Neuronal stem cell (in vitro differentiated cells): ENCODE measurements at regions not wholly inside any gene's neighbourhood (a gene's known extent, or its start where the extent isn't known, plus 50 kb on each side); places are given as distances from the start of the nearest gene placed in this dataset.

Experiments used
- DNase-seq: peaks from one replicate; pipeline ENCODE4 v3.0.0-alpha.2; 2013; ENCODE audit warnings: low spot score
- H2AFZ ChIP-seq: one replicate; pipeline ENCODE4 v1.6.1; 2013; ENCODE audit warnings: mild to moderate bottlenecking, low read length, inconsistent platforms
- H2AK5ac ChIP-seq: 2 replicates; pipeline ENCODE4 v1.6.1; 2013; ENCODE audit warnings: low read depth, mild to moderate bottlenecking, inconsistent platforms, low read length, moderate library complexity, mixed read lengths
- H2BK120ac ChIP-seq: 2 replicates; pipeline ENCODE4 v1.6.1; 2013; ENCODE audit warnings: low read depth, mild to moderate bottlenecking, inconsistent platforms, low read length, moderate library complexity, mixed read lengths
- H2BK12ac ChIP-seq: one replicate; pipeline ENCODE4 v1.6.1; 2013; ENCODE audit warnings: low read length, inconsistent platforms
- H2BK15ac ChIP-seq: 2 replicates; pipeline ENCODE4 v1.6.1; 2013; ENCODE audit warnings: mild to moderate bottlenecking, low read length, inconsistent platforms, mixed read lengths
- H2BK5ac ChIP-seq: one replicate; pipeline ENCODE4 v1.6.1; 2013; ENCODE audit warnings: inconsistent platforms, mild to moderate bottlenecking, low read length, moderate library complexity
- H3K14ac ChIP-seq: one replicate; pipeline ENCODE4 v1.6.1; 2013; ENCODE audit warnings: low read length, inconsistent platforms
- H3K18ac ChIP-seq: 2 replicates; pipeline ENCODE4 v1.6.1; 2013; ENCODE audit warnings: low read length, inconsistent platforms
- H3K23ac ChIP-seq: 2 replicates; pipeline ENCODE4 v1.6.1; 2013; ENCODE audit warnings: low read depth, mild to moderate bottlenecking, mixed read lengths, low read length, inconsistent platforms; ENCODE audit not compliant: poor library complexity
- H3K27ac ChIP-seq: replicated peaks from 3 replicates; pipeline ENCODE4 v1.5.1; 2013; ENCODE audit warnings: low read length, inconsistent platforms
- H3K27me3 ChIP-seq, 3 experiments: 2 replicates each; pipeline ENCODE4 v1.6.1; 2013; ENCODE audit warnings: low read length in 3 of 3, mild to moderate bottlenecking in 2 of 3, inconsistent platforms in 1 of 3, low read depth in 1 of 3, mixed read lengths in 1 of 3, moderate library complexity in 1 of 3; ENCODE audit not compliant: control insufficient read depth in 3 of 3, insufficient read depth in 3 of 3
- H3K36me3 ChIP-seq, 2 donors: replicated peaks in 1 of 2; 2 replicates each; pipeline ENCODE4 v1.6.1; 2013; ENCODE audit warnings: low read length in 2 of 2; ENCODE audit not compliant: control insufficient read depth in 2 of 2, insufficient read depth in 2 of 2
- H3K4ac ChIP-seq: 2 replicates; pipeline ENCODE4 v1.6.1; 2013; ENCODE audit warnings: inconsistent platforms, mild to moderate bottlenecking, low read length, moderate library complexity
- H3K4me1 ChIP-seq, 2 donors: 1 replicate in 1 of 2; 2 replicates in 1 of 2; pipeline ENCODE4 v1.6.1; 2013; ENCODE audit warnings: low read length in 2 of 2, low read depth in 1 of 2; ENCODE audit not compliant: control insufficient read depth in 2 of 2, insufficient read depth in 1 of 2
- H3K4me2 ChIP-seq: one replicate; pipeline ENCODE4 v1.6.1; 2013; ENCODE audit warnings: mild to moderate bottlenecking, low read length, inconsistent platforms; ENCODE audit not compliant: insufficient read depth, poor library complexity, severe bottlenecking
- H3K4me3 ChIP-seq, 2 donors: 2 replicates each; pipeline ENCODE4 v1.5.1; 2013; ENCODE audit warnings: low read length in 2 of 2, mild to moderate bottlenecking in 2 of 2, inconsistent platforms in 1 of 2, moderate library complexity in 1 of 2
- H3K79me1 ChIP-seq: one replicate; pipeline ENCODE4 v1.6.1; 2013; ENCODE audit warnings: low read depth, mild to moderate bottlenecking, inconsistent platforms, low read length, moderate library complexity
- H3K9ac ChIP-seq: one replicate; pipeline ENCODE4 v1.6.1; 2013; ENCODE audit warnings: mild to moderate bottlenecking, low read depth, low read length, inconsistent platforms; ENCODE audit not compliant: poor library complexity
- H3K9me3 ChIP-seq, 2 donors: replicated peaks in 1 of 2; 2 replicates each; pipeline versions ENCODE3 to v1.6.1; 2013; ENCODE audit warnings: low read length in 2 of 2, mild to moderate bottlenecking in 2 of 2, inconsistent platforms in 1 of 2, low read depth in 1 of 2, mixed read lengths in 1 of 2, moderate library complexity in 1 of 2; ENCODE audit not compliant: control insufficient read depth in 2 of 2, insufficient read depth in 1 of 2
- H4K8ac ChIP-seq: one replicate; pipeline ENCODE4 v1.6.1; 2013; ENCODE audit warnings: low read depth, mild to moderate bottlenecking, inconsistent platforms, low read length, moderate library complexity
- H4K91ac ChIP-seq: one replicate; pipeline ENCODE4 v1.6.1; 2013; ENCODE audit warnings: low read length, low read depth, mild to moderate bottlenecking, inconsistent platforms; ENCODE audit not compliant: poor library complexity
- WGBS, 2 donors: extraction: QIAGEN DNeasy Blood & Tissue Kit; methylation state at CpG; one replicate each; pipeline ENCODE4 v1.1.7; 2013; ENCODE audit warnings: missing lambda C conversion rate in 2 of 2, mixed read lengths in 1 of 2; ENCODE audit not compliant: insufficient read length in 2 of 2, insufficient replicate concordance in 1 of 2; ENCODE audit errors: extremely low coverage in 2 of 2; 5-methylcytosine and 5-hydroxymethylcytosine counted together

GRCh38 chr18:72181241-72181764 is 362.8 kb downstream of the CBLN2 start:
- H3K79me1 ChIP-seq: no peaks in the 10 kb centered on the region
- no peak overlapping the region for H3K18ac ChIP-seq
- no peak overlapping the region for H3K4me2 ChIP-seq
- H2AK5ac ChIP-seq: no peak overlapping the region
- H2BK15ac ChIP-seq: no peak overlapping the region
- H3K4me1 ChIP-seq: no peaks in the 10 kb centered on the region
- H2BK12ac ChIP-seq: no peak overlapping the region
- no CpG with 5 or more reads among the region's 4 CpGs for WGBS, 2 donors
- H3K9ac ChIP-seq: no peak overlapping the region
- H3K4ac ChIP-seq: no peak overlapping the region
- no peak overlapping the region for H3K4me3 ChIP-seq
- no peak overlapping the region for H2BK5ac ChIP-seq
- no peak for DNase-seq
- no peaks in the 10 kb centered on the region for H3K36me3 ChIP-seq
- peaks cover 4 to 5% of the 10 kb centered on the region in 2 donors for H3K9me3 ChIP-seq
- H4K8ac ChIP-seq: no peak overlapping the region
- no peaks in the 10 kb centered on the region for H3K27me3 ChIP-seq
- H2AFZ ChIP-seq: no peak overlapping the region
- no peak overlapping the region for H4K91ac ChIP-seq
- no peak overlapping the region for H3K23ac ChIP-seq
- H3K27ac ChIP-seq: no peak overlapping the region
- no peak overlapping the region for H3K14ac ChIP-seq
- no peak overlapping the region for H2BK120ac ChIP-seq

DNA sequence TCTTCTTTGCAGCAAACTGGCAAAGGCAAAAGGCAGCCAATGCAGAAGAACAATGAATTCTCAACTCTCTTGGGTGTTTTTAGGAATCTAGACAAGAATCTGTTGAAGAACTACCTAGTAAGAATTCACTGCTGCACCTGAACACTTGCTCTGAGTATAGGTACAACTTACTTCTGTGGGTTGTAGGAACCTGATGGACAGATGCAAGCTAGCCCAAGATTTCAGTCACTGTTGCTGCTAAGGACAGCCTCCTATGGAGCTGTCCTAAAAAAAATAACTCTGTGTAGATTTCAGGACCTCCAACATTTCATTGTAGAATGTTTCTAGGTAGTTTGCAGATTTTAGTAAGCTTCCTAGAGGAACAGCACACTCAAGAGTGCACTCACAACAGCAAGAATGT is 363.5 kb downstream of the CBLN2 start:
- H3K4ac ChIP-seq: no peak overlapping the region
- no peak overlapping the region for H4K8ac ChIP-seq
- no peak overlapping the region for H2BK5ac ChIP-seq
- no peak overlapping the region for H3K18ac ChIP-seq
- no peak overlapping the region for H4K91ac ChIP-seq
- no peaks in the 10 kb centered on the region for H3K79me1 ChIP-seq
- peaks cover 4 to 5% of the 10 kb centered on the region in 2 donors for H3K9me3 ChIP-seq
- no peak overlapping the region for H3K27ac ChIP-seq
- H3K9ac ChIP-seq: no peak overlapping the region
- no peak overlapping the region for H2BK15ac ChIP-seq
- no peaks in the 10 kb centered on the region for H3K27me3 ChIP-seq
- no peak overlapping the region for H3K23ac ChIP-seq
- no peak overlapping the region for H2AK5ac ChIP-seq
- no peak for DNase-seq
- no peak overlapping the region for H3K4me3 ChIP-seq
- H2AFZ ChIP-seq: no peak overlapping the region
- no peak overlapping the region for H3K14ac ChIP-seq
- H3K4me2 ChIP-seq: no peak overlapping the region
- H2BK12ac ChIP-seq: no peak overlapping the region
- H3K36me3 ChIP-seq: no peaks in the 10 kb centered on the region
- H3K4me1 ChIP-seq: no peaks in the 10 kb centered on the region
- no peak overlapping the region for H2BK120ac ChIP-seq

DNA sequence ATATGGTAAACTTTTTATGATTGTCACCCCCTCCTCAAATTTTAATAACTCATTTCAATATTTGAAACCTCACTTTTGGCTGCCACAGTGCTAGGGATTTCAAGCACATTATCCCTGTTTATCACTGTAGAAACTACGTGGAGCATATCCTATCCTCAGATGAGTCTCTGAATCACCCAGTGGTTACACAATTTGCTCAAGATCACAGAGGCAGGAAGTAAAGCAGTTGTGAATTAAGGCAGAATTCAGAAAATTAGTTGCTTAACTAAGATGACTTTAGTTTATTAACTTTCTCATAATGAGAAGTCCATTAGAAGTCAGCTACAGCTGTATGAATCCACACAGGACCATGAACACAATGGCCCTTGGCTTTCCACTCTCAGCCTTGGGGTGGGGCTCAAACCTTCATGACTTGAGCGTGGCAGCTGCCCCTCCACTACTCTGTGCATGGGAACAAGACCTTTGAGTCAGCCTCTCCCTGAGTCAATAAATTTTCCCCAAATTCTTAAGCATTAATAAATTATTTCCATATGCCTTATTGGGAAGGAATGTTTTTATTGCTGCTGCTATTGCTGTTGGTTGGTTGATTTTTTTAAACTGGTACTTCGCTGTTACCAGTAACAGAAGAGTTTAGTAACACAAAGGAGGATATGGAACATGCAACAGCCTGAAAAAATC is 369.0 kb downstream of the CBLN2 start:
- no peak overlapping the region for H2BK5ac ChIP-seq
- no peak overlapping the region for H3K4ac ChIP-seq
- H3K4me1 ChIP-seq: no peaks in the 10 kb centered on the region
- H3K27ac ChIP-seq: no peak overlapping the region
- no CpG with 5 or more reads among the region's 3 CpGs for WGBS, 2 donors
- H2AFZ ChIP-seq: no peak overlapping the region
- H3K79me1 ChIP-seq: no peaks in the 10 kb centered on the region
- H4K91ac ChIP-seq: no peak overlapping the region
- no peak overlapping the region for H3K9ac ChIP-seq
- H4K8ac ChIP-seq: no peak overlapping the region
- no peak overlapping the region for H2BK120ac ChIP-seq
- H3K14ac ChIP-seq: no peak overlapping the region
- H3K27me3 ChIP-seq: no peaks in the 10 kb centered on the region
- no peaks in the 10 kb centered on the region for H3K36me3 ChIP-seq
- H3K4me2 ChIP-seq: no peak overlapping the region
- H3K23ac ChIP-seq: no peak overlapping the region
- H3K4me3 ChIP-seq: no peak overlapping the region
- no peak overlapping the region for H2BK15ac ChIP-seq
- no peaks in the 10 kb centered on the region for H3K9me3 ChIP-seq
- H2BK12ac ChIP-seq: no peak overlapping the region
- no peak overlapping the region for H3K18ac ChIP-seq
- DNase-seq: no peak
- H2AK5ac ChIP-seq: no peak overlapping the region

- Histone ChIP-seq H3K4me1 (no peaks in the 10 kb centered on the region), H4K91ac (no peak overlapping the region), H3K9me3 (no peaks in the 10 kb centered on the region), H3K23ac (no peak overlapping the region), H3K27me3 (no peaks in the 10 kb centered on the region), H3K9ac (no peak overlapping the region), H3K27ac (no peak overlapping the region), H2BK15ac (no peak overlapping the region), H3K79me1 (no peaks in the 10 kb centered on the region), H3K4me2 (no peak overlapping the region), H3K4ac (no peak overlapping the region), H3K4me3 (no peak overlapping the region), H3K14ac (no peak overlapping the region), H3K36me3 (no peaks in the 10 kb centered on the region), H2AK5ac (no peak overlapping the region), H4K8ac (no peak overlapping the region), H2AFZ (no peak overlapping the region), H2BK5ac (no peak overlapping the region), H3K18ac (no peak overlapping the region), H2BK120ac (no peak overlapping the region), H2BK12ac (no peak overlapping the region)
- WGBS, 2 donors: no CpG with 5 or more reads among the region's 2 CpGs
- DNase-seq: no peak
Measured at GRCh38 chr18:72171596-72171995, 372.5 kb downstream of the CBLN2 start.
